AG10803 (cell line): ENCODE measurements at regions not wholly inside any gene's neighbourhood (a gene's known extent, or its start where the extent isn't known, plus 50 kb on each side); places are given as distances from the start of the nearest gene placed in this dataset.

ENCODE experiments used
- DNase-seq: peaks from one replicate; pipeline ENCODE4 v3.0.0; 2010; ENCODE audit warnings: low read depth
- H3K4me3 ChIP-seq: 2 replicates; pipeline ENCODE4 v1.5.1; 2011; ENCODE audit warnings: mild to moderate bottlenecking, low read length, control low read depth
- TF ChIP-seq, protein P1 (sequence below): conservative IDR thresholded peaks from 2 replicates; pipeline ENCODE4 v1.5.1; 2011; ENCODE audit warnings: mild to moderate bottlenecking, low read length, control low read depth, inconsistent platforms

DNA sequence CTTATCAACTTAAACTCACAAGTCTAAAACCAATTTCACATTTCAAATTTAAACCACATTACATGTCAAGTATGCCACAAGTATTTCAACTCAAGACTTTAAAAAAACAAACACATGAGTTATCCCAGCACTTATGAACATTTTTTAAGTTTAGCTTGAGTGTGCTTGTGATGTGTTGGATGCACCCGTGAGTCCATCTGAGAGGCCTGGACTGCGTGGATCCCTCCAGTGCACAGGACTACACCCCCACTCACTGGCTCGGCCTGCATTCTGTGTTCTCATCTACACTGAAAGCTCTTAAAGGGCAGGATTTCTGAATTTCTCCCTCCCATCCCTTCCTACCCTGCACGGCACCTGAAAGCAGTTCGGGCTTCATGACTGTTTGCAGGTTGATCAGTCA is 128.8 kb upstream of the CD93 start:
- TF ChIP-seq, protein P1, sequence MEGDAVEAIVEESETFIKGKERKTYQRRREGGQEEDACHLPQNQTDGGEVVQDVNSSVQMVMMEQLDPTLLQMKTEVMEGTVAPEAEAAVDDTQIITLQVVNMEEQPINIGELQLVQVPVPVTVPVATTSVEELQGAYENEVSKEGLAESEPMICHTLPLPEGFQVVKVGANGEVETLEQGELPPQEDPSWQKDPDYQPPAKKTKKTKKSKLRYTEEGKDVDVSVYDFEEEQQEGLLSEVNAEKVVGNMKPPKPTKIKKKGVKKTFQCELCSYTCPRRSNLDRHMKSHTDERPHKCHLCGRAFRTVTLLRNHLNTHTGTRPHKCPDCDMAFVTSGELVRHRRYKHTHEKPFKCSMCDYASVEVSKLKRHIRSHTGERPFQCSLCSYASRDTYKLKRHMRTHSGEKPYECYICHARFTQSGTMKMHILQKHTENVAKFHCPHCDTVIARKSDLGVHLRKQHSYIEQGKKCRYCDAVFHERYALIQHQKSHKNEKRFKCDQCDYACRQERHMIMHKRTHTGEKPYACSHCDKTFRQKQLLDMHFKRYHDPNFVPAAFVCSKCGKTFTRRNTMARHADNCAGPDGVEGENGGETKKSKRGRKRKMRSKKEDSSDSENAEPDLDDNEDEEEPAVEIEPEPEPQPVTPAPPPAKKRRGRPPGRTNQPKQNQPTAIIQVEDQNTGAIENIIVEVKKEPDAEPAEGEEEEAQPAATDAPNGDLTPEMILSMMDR: no peak
- DNase-seq: no peak
- no peak overlapping the region for H3K4me3 ChIP-seq

DNA sequence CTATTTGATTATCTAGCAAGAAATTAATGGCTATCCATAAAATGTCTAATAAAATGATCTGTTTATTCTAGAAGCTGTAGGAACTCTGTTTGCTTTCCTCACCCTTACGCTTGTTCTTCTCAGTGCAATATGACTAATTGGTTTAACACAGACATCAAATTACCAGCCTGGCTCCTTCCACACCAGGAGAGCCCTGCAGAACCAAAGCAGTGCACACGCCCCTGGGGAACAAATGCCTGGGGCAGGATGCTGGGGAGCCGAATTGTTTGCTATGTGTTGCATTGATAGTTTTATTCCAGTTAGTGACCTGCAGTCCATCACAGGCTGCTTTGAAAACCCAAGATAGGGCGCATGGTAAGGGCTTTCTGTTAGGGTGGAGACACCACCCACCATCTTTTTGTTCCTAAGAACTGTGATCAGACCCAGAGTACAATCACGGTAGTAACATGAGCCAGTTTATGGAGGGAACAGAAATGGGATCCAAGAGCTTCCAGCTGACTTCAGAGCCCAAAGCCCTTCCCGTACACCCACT is 126.4 kb upstream of the CD93 start:
- TF ChIP-seq, protein P1: no peak
- H3K4me3 ChIP-seq: no peak overlapping the region
- no peak for DNase-seq

DNA sequence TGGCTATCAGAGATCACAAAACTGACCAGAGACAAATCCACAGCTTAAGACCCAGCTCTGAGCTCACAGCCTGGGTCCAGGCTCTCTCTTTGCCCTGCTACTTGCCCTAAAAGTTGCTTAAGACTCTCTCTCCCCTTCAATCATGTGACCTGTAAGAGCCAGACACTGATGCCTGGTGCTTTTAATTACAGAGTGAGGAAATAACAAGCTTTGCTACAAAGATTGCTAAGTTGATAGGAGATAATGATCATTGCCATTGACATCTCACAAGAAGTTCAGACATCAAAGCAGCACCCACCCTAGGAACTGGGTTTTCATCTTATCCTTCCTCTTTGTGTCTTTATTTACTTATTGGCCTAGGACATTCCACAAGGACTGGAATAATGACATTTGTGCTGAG is 125.9 kb upstream of the CD93 start:
- H3K4me3 ChIP-seq: no peak overlapping the region
- no peak for DNase-seq
- TF ChIP-seq, protein P1: no peak

DNA sequence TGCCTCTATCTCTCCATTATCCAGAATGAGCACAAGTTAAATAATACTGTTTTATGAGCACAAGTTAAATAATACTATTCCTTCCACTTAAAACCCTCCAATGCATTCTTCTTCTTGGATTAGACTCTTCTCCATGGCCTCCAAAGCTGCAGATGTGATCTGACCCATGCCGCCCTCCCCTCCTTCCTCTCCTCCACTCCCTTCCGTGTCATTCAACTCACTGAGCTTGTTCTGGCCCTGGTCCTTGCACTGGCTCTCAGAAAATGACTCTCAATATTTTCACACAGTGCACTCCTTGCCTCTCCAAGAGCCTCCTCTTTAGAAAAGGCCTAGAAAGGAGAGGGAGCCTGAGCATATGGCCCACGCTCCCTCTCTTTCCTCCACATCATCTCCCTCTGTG is 125.0 kb upstream of the CD93 start:
- DNase-seq: no peak
- no peak overlapping the region for H3K4me3 ChIP-seq
- TF ChIP-seq, protein P1: no peak

DNA sequence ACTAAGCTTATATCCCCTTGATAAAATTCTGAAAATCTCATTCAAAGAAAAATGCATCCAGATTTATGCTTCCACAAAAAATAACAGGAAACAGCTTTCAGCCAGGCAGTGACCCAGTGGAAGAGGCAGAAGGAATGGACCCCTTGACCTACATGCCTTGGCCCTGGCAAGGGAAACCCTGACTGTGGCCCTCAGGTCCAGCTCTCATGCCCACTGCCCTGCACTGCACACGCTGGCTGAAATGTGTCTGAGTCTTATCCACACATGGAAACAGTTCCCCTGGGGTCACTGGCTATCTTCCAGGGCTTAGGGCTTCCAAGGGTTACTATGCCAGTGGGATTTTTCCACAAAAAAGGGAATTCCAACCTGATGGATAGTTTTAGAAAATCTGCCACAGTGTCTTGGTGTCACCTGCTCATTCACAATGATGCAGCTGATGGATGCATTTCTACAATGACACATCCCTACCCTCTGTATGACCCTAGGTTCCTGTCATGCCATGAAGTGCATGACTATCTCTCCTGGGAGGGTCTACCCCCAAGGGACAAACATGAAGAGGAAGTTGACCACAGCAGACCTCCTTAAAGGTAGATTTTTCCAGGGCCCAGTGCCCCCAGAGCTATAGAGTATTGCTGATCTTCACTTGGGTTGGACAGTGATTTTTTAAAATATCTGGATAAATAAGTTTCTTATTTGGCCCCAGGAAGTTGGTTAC is 121.9 kb upstream of the CD93 start:
- TF ChIP-seq, protein P1: no peak
- H3K4me3 ChIP-seq: no peak overlapping the region
- no peak for DNase-seq

DNA sequence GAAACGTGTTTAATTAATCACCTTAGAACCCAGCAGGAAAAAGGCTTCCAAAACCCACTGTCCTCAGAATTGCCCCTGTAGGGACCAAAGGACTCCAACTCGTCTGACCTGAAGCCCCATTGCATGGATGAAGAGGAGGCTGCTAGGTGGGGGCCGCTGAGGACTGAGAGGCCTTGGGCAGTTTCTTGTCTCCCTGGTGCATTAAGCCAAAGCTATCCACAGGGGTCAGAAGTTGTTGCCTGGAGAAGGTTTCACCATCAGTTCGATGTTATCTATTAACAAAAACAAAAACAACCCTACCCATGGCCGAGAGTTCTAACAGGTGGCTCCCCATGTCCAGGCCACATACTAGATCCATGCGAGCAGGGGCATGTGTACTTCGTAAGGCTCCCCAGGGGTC is 120.9 kb upstream of the CD93 start:
- TF ChIP-seq, protein P1: no peak
- H3K4me3 ChIP-seq: no peak overlapping the region
- DNase-seq: no peak

DNA sequence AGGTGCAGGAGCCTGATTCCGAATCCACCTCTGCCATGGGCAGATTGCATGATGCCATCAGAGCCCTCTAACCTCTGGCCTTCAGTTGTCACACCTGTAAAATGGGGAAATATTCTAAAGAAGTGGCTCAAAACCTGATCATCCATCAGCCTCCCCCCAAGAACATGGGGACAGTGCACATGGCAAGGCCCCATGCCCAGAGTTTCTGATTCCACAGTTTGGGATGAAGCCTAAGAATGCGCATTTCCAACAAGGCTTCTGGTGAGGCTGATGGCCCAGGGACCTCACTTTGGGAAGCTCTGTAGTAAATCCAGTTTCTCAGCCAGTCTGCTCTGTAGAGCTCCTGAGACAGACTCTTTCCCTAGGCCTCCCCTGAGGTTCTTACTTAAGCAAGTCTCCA is 119.9 kb upstream of the CD93 start:
- TF ChIP-seq, protein P1: no peak
- no peak overlapping the region for H3K4me3 ChIP-seq
- DNase-seq: no peak
